T-helper 1 cell treated with Interleukin-12 subunit alpha and Interleukin-12 subunit beta and Interleukin-4 antibody, amounts not matched to agents 30 μg/mL and 1 μg/mL, for 36 hours (primary cell): ENCODE measurements at regions not wholly inside any gene's neighbourhood (a gene's known extent, or its start where the extent isn't known, plus 50 kb on each side); places are given as distances from the start of the nearest gene placed in this dataset.

ENCODE experiments used
- H3K27ac Mint-ChIP-seq: one replicate; pipeline ENCODE4 v1.8.0; 2021; ENCODE audit warnings: mild to moderate bottlenecking, mixed read lengths
- H3K27me3 Mint-ChIP-seq: one replicate; pipeline ENCODE4 v1.8.0; 2021; ENCODE audit warnings: low read depth, mixed read lengths
- H3K36me3 Mint-ChIP-seq: one replicate; pipeline ENCODE4 v1.8.0; 2021; ENCODE audit warnings: low read depth, mixed read lengths
- H3K4me1 Mint-ChIP-seq: one replicate; pipeline ENCODE4 v1.8.0; 2021; ENCODE audit warnings: low read depth, mixed read lengths
- H3K4me3 Mint-ChIP-seq: one replicate; pipeline ENCODE4 v1.8.0; 2021; ENCODE audit warnings: mild to moderate bottlenecking, moderate library complexity, mixed read lengths
- H3K9me3 Mint-ChIP-seq: one replicate; pipeline ENCODE4 v1.8.0; 2021; ENCODE audit warnings: mixed read lengths

- no peak overlapping the region for H3K4me3 Mint-ChIP-seq
- H3K36me3 Mint-ChIP-seq = no peaks in the 10 kb centered on the region
- no peak overlapping the region for H3K27ac Mint-ChIP-seq
- no peaks in the 10 kb centered on the region for H3K4me1 Mint-ChIP-seq
- H3K9me3 Mint-ChIP-seq = no peaks in the 10 kb centered on the region
- peaks cover 7% of the 10 kb centered on the region for H3K27me3 Mint-ChIP-seq
These were observed 386.7 kb downstream of the SPRY1 start for GRCh38 chr4:123783151-123783790.

GRCh38 chr4:123783921-123784320, 387.3 kb downstream of the SPRY1 start:
- H3K27ac Mint-ChIP-seq = no peak overlapping the region
- peaks cover 7% of the 10 kb centered on the region for H3K27me3 Mint-ChIP-seq
- no peaks in the 10 kb centered on the region for H3K4me1 Mint-ChIP-seq
- H3K4me3 Mint-ChIP-seq = no peak overlapping the region
- H3K36me3 Mint-ChIP-seq = no peaks in the 10 kb centered on the region
- no peaks in the 10 kb centered on the region for H3K9me3 Mint-ChIP-seq

- H3K36me3 Mint-ChIP-seq = no peaks in the 10 kb centered on the region
- H3K4me3 Mint-ChIP-seq = no peak overlapping the region
- peaks cover 7% of the 10 kb centered on the region for H3K27me3 Mint-ChIP-seq
- H3K27ac Mint-ChIP-seq = no peak overlapping the region
- H3K9me3 Mint-ChIP-seq = no peaks in the 10 kb centered on the region
- no peaks in the 10 kb centered on the region for H3K4me1 Mint-ChIP-seq
These were observed 388.0 kb downstream of the SPRY1 start for GRCh38 chr4:123784626-123785025.

GRCh38 chr4:123785538-123785937, 388.9 kb downstream of the SPRY1 start:
- Mint-ChIP-seq H3K4me3 (no peak overlapping the region), H3K4me1 (no peaks in the 10 kb centered on the region), H3K27me3 (peaks cover 7% of the 10 kb centered on the region), H3K9me3 (no peaks in the 10 kb centered on the region), H3K27ac (no peak overlapping the region), H3K36me3 (no peaks in the 10 kb centered on the region)

GRCh38 chr4:123786163-123786915, 389.7 kb downstream of the SPRY1 start:
- Mint-ChIP-seq H3K4me3 (no peak overlapping the region), H3K36me3 (no peaks in the 10 kb centered on the region), H3K4me1 (no peaks in the 10 kb centered on the region), H3K27ac (no peak overlapping the region), H3K9me3 (no peaks in the 10 kb centered on the region), H3K27me3 (peaks cover 5% of the 10 kb centered on the region)

GRCh38 chr4:123786920-123787319, 390.3 kb downstream of the SPRY1 start:
- Mint-ChIP-seq H3K27ac (no peak overlapping the region), H3K4me3 (no peak overlapping the region), H3K9me3 (no peaks in the 10 kb centered on the region), H3K27me3 (no peaks in the 10 kb centered on the region), H3K36me3 (no peaks in the 10 kb centered on the region), H3K4me1 (no peaks in the 10 kb centered on the region)

- no peaks in the 10 kb centered on the region for H3K4me1 Mint-ChIP-seq
- no peaks in the 10 kb centered on the region for H3K36me3 Mint-ChIP-seq
- no peak overlapping the region for H3K27ac Mint-ChIP-seq
- no peaks in the 10 kb centered on the region for H3K9me3 Mint-ChIP-seq
- H3K27me3 Mint-ChIP-seq = no peaks in the 10 kb centered on the region
- H3K4me3 Mint-ChIP-seq = no peak overlapping the region
These were observed 391.0 kb downstream of the SPRY1 start for GRCh38 chr4:123787512-123788080.

- H3K27me3 Mint-ChIP-seq = no peaks in the 10 kb centered on the region
- no peaks in the 10 kb centered on the region for H3K4me1 Mint-ChIP-seq
- no peak overlapping the region for H3K4me3 Mint-ChIP-seq
- H3K27ac Mint-ChIP-seq = no peak overlapping the region
- H3K9me3 Mint-ChIP-seq = no peaks in the 10 kb centered on the region
- no peaks in the 10 kb centered on the region for H3K36me3 Mint-ChIP-seq
These were observed 392.0 kb downstream of the SPRY1 start for GRCh38 chr4:123788577-123788976.

- Mint-ChIP-seq H3K27me3 (no peaks in the 10 kb centered on the region), H3K9me3 (no peaks in the 10 kb centered on the region), H3K27ac (no peak overlapping the region), H3K36me3 (no peaks in the 10 kb centered on the region), H3K4me1 (no peaks in the 10 kb centered on the region), H3K4me3 (no peak overlapping the region)
These were observed 394.1 kb downstream of the SPRY1 start for GRCh38 chr4:123790681-123791080.

GRCh38 chr4:123802082-123802645, 405.6 kb downstream of the SPRY1 start:
- Mint-ChIP-seq H3K27ac (no peak overlapping the region), H3K9me3 (no peaks in the 10 kb centered on the region), H3K36me3 (no peaks in the 10 kb centered on the region), H3K27me3 (peaks cover 12% of the 10 kb centered on the region), H3K4me3 (no peak overlapping the region), H3K4me1 (no peaks in the 10 kb centered on the region)

GRCh38 chr4:123802933-123803332, 406.3 kb downstream of the SPRY1 start:
- H3K27ac Mint-ChIP-seq = no peak overlapping the region
- H3K27me3 Mint-ChIP-seq = peaks cover 12% of the 10 kb centered on the region
- H3K9me3 Mint-ChIP-seq = no peaks in the 10 kb centered on the region
- no peaks in the 10 kb centered on the region for H3K36me3 Mint-ChIP-seq
- H3K4me1 Mint-ChIP-seq = no peaks in the 10 kb centered on the region
- H3K4me3 Mint-ChIP-seq = no peak overlapping the region

GRCh38 chr4:123804196-123804721, 407.7 kb downstream of the SPRY1 start:
- Mint-ChIP-seq H3K4me1 (no peaks in the 10 kb centered on the region), H3K27ac (no peak overlapping the region), H3K9me3 (no peaks in the 10 kb centered on the region), H3K36me3 (no peaks in the 10 kb centered on the region), H3K4me3 (no peak overlapping the region), H3K27me3 (peaks cover 12% of the 10 kb centered on the region)

- Mint-ChIP-seq H3K27me3 (peaks cover 8% of the 10 kb centered on the region), H3K9me3 (no peaks in the 10 kb centered on the region), H3K36me3 (no peaks in the 10 kb centered on the region), H3K4me3 (no peak overlapping the region), H3K27ac (no peak overlapping the region), H3K4me1 (no peaks in the 10 kb centered on the region)
These were observed 409.5 kb downstream of the SPRY1 start for GRCh38 chr4:123806056-123806455.

GRCh38 chr4:123807187-123807586, 410.6 kb downstream of the SPRY1 start:
- Mint-ChIP-seq H3K9me3 (no peaks in the 10 kb centered on the region), H3K27ac (no peak overlapping the region), H3K27me3 (peaks cover 15% of the 10 kb centered on the region), H3K4me1 (peaks cover 2% of the 10 kb centered on the region), H3K36me3 (no peaks in the 10 kb centered on the region), H3K4me3 (no peak overlapping the region)

GRCh38 chr4:123807866-123808265, 411.3 kb downstream of the SPRY1 start:
- Mint-ChIP-seq H3K27ac (no peak overlapping the region), H3K27me3 (peaks cover 15% of the 10 kb centered on the region), H3K36me3 (no peaks in the 10 kb centered on the region), H3K4me1 (peaks cover 2% of the 10 kb centered on the region), H3K4me3 (no peak overlapping the region), H3K9me3 (no peaks in the 10 kb centered on the region)
